ENCODE measurements at regions not wholly inside any gene's neighbourhood (a gene's known extent, or its start where the extent isn't known, plus 50 kb on each side); places are given as distances from the start of the nearest gene placed in this dataset.

DNA sequence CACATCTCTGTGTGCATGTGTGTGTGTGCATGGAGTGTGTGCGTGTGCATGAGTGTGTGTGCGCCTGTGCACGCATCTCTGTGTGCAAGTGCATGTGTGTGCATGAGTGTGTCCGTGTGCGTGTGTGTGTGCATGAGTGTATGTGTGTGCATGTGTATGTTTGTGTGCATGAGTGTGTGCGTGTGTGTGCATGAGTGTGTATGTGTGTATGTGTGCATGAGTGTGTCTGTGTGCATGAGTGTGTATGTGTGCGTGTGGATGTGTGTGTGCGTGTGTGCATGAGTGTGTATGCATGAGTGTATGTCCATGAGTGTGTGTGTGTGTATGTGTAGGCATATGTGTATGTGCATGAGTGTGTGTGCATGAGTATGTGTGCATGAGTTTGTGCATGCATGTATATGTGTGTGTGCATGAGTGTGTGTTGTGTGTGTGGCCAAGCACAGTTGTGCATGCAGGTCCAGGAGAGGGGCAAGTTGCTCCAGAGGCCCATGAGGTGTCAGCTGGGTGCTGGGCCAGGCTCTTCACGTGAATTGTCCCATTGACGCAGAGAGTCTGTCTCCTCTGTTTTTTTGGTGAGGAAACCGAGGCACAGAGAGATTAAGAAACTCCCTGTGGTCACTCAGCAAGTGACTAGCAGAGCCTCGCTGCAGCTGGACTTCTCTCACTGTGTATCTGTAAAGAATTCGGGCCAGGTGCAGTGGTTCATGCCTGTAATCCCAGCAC lies 75.5 kb downstream of the ASB1 start:
- Mint-ChIP-seq H3K4me3 (peak overlapping the region; percentile 6), H3K27ac (no peak overlapping the region), H3K27me3 (ENCODE audit: low read depth, poor library complexity) (peaks cover 5% of the 10 kb centered on the region), H3K36me3 (ENCODE audit: low read depth) (peaks cover 7% of the 10 kb centered on the region), H3K4me1 (peaks cover 64% of the 10 kb centered on the region), H3K9me3 (peaks cover 10% of the 10 kb centered on the region)
- TF ChIP-seq, protein P1, sequence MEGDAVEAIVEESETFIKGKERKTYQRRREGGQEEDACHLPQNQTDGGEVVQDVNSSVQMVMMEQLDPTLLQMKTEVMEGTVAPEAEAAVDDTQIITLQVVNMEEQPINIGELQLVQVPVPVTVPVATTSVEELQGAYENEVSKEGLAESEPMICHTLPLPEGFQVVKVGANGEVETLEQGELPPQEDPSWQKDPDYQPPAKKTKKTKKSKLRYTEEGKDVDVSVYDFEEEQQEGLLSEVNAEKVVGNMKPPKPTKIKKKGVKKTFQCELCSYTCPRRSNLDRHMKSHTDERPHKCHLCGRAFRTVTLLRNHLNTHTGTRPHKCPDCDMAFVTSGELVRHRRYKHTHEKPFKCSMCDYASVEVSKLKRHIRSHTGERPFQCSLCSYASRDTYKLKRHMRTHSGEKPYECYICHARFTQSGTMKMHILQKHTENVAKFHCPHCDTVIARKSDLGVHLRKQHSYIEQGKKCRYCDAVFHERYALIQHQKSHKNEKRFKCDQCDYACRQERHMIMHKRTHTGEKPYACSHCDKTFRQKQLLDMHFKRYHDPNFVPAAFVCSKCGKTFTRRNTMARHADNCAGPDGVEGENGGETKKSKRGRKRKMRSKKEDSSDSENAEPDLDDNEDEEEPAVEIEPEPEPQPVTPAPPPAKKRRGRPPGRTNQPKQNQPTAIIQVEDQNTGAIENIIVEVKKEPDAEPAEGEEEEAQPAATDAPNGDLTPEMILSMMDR (IDR thresholded peaks at IDR 0.05): no peak
- no peak for DNase-seq

DNA sequence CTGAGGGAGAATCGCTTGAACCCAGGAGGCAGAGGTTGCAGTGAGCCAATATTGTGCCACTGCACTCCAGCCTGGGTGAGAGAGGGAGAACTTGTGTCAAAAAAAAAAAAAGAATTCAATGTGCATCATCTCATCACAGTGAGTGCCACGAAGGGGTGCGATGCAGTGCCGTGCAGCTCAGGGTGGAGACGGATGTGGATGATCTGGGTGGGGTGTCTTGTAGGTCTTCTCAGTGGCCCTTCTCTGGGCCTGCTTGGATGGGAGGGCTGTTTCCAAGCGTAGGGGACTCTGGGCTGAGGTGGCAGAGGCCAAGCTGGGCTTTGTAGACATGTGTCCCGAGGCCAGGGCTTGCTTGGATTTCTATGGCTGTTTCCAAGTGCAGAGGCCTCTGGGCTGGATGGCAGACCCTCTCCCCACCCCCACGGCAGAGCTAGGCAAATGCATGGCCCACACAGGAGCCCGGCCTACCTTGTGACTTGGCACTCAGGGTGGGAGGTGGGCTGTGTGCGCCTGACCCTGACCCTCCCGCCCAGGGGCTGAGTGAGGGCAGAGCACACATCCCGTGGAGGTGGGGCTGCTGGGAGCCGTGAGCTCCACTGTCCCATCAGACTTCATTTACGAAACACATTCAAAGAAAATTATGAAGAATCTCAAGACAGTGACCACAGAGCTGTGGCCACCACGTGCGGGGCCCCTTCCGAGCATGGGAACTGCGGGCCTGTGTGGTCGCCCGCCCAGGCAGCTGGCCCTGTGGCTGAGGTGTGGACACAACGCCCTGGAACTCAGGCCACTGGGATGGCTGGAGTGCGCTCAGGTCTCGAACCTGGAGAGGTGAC lies 76.4 kb downstream of the ASB1 start:
- no peak for DNase-seq
- TF ChIP-seq, protein P1 (IDR thresholded peaks at IDR 0.05): no peak

DNA sequence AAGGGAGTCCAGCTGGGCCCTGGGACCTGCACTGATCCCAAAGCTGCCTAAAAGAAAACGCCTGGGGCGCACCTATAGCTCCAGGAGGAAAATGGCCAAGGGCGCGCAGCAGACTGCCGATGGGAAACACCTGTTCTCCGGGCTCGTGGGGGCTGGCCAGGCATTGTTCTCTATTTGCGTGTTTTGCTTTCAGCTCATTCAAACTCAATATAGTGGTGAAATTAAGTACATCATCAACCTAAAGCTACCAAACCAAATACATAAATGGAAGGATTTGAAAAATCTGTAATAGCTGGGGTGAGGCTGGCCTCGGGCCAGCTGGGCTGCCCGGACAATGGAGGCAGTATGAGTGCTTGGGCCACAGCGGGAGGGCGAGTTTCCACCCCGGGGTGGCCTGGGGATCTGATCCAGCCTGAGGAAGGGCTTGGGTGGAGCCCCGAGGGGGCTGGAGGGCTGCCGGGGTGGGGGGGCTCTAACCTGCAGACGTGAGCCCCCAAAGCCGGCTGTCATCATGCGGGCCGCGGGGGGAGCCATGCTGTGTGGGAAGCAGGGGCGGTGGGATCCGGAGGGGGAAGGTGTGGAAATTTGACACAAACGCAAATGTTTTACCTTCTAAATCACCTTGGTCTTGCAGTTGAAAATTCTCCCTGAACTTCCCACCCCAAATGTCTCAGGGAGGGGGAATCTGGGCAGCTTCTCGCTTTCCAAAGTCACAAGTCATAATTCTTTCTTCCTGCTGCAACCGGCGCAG lies 77.6 kb downstream of the ASB1 start:
- Mint-ChIP-seq H3K4me3 (no peak overlapping the region), H3K36me3 (ENCODE audit: low read depth) (peaks cover 7% of the 10 kb centered on the region), H3K27ac (no peak overlapping the region), H3K9me3 (peaks cover 10% of the 10 kb centered on the region), H3K27me3 (ENCODE audit: low read depth, poor library complexity) (no peaks in the 10 kb centered on the region), H3K4me1 (peaks cover 62% of the 10 kb centered on the region)
- no peak for DNase-seq
- TF ChIP-seq, protein P1 (IDR thresholded peaks at IDR 0.05): no peak

More for the DNA sequence above, 76.4 kb downstream of the ASB1 start:
- Mint-ChIP-seq H3K27me3 (ENCODE audit: low read depth, poor library complexity) (peaks cover 5% of the 10 kb centered on the region), H3K9me3 (peaks cover 10% of the 10 kb centered on the region), H3K36me3 (ENCODE audit: low read depth) (peaks cover 7% of the 10 kb centered on the region), H3K4me1 (peaks cover 64% of the 10 kb centered on the region), H3K27ac (no peak overlapping the region), H3K4me3 (no peak overlapping the region)

DNA sequence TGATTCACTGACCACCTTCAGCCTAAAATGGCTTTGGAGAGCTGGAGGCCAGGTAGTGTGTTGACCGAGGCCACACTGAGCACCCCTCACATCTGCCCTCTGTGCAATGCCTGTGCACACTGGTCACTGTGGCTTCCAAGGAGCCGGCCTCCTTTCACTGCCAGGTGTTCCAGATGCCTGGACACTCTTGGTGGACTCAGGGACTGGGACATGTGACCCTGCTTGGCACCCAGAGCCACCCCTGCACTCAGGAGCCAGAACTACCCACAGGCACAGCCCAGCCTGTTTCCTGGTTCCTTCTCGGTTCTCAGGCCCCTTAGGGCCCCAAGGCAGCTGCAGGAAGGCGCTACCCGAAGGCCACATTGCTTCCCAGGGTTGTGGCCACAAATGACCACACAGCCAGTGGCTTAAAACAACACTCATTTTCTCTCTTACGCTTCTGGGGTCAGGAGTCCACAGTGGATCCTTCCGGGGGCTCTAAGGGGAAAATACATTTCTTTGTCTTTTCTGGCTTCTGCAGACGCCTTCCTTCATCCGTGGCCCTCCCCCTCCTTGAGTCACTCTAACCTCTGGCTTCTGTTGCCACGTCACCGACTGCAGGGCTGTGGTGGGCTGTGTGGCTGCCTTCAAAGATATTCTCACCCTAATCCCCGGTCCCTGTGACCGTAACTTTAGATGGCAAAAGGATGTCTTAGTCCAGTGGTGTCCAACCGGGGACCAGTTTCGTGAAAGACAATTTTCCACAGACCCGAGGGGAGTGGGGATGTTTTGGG lies 78.6 kb downstream of the ASB1 start:
- peaks cover 10% of the 10 kb centered on the region for H3K9me3 Mint-ChIP-seq
- no peak for DNase-seq
- H3K4me1 Mint-ChIP-seq: peaks cover 66% of the 10 kb centered on the region
- H3K27ac Mint-ChIP-seq: no peak overlapping the region
- peaks cover 7% of the 10 kb centered on the region for H3K36me3 Mint-ChIP-seq (ENCODE audit: low read depth)
- H3K27me3 Mint-ChIP-seq (ENCODE audit: low read depth, poor library complexity): no peaks in the 10 kb centered on the region
- TF ChIP-seq, protein P1 (IDR thresholded peaks at IDR 0.05): no peak
- H3K4me3 Mint-ChIP-seq: no peak overlapping the region

DNA sequence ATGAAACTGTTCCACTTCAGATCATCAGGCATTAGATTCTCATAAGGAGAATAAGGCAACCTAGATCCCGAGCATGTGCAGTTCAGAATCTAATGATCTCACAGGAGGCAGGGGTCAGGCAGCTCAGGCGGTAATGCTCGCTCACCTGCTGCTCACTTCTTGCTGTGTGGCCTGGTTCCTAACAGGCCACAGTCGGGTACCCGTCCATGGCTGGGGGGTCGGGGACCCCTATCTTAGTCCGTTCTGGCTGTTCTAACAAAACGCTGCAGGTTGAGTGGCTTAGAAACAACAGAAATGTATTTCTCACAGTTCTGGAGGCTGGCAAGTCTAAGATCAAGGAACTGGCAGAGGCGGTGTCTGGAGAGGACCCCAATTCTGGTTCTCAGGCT lies 79.2 kb downstream of the ASB1 start:
- Mint-ChIP-seq H3K27ac (no peak overlapping the region), H3K4me3 (no peak overlapping the region), H3K9me3 (peaks cover 10% of the 10 kb centered on the region), H3K36me3 (ENCODE audit: low read depth) (peaks cover 7% of the 10 kb centered on the region), H3K4me1 (peaks cover 72% of the 10 kb centered on the region), H3K27me3 (ENCODE audit: low read depth, poor library complexity) (no peaks in the 10 kb centered on the region)
- TF ChIP-seq, protein P1 (IDR thresholded peaks at IDR 0.05): no peak
- no peak for DNase-seq
